ENCODE measurements at regions not wholly inside any gene's neighbourhood (a gene's known extent, or its start where the extent isn't known, plus 50 kb on each side); places are given as distances from the start of the nearest gene placed in this dataset.

DNA sequence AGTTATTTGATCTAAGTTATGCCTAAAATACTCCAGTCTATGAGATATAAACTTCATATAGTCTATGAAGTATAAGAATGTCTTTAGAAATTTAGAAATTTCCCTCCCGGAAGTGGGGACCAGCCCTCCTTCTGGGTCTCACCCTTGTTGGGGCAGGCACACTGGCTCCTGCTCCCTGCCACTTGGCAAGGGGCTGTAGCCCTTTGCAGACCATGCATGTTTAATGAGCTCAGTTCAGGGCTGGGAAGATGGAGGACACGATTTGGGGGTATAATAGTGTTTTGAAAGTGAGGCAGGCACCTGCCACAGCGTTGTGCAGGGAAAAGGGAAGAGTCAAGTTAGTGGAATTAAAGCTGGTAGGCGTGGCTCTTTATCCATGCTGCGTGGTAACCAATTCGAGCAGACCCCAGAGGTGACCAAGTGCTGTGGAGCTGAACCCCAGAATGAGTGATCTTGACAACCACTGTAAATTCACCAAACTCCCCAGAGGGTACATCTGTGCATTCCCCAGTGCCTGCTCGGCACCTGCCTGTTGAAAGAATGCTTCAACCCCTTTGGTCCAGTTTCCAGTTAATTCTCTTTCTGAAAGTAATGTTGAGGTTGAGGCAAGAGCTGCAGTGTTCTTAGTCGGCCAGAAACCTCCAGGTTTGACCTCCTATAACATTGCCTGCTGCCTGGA lies 79.6 kb downstream of the DOP1B start:
- TF ChIP-seq POLR2A (IDR thresholded peaks at IDR 0.05) (no peak), POLR2AphosphoS5 (IDR thresholded peaks at IDR 0.05; ENCODE audit: insufficient read depth in 1 of 2, low read depth in 1 of 2) (no peak)
- TF ChIP-seq, protein P1, sequence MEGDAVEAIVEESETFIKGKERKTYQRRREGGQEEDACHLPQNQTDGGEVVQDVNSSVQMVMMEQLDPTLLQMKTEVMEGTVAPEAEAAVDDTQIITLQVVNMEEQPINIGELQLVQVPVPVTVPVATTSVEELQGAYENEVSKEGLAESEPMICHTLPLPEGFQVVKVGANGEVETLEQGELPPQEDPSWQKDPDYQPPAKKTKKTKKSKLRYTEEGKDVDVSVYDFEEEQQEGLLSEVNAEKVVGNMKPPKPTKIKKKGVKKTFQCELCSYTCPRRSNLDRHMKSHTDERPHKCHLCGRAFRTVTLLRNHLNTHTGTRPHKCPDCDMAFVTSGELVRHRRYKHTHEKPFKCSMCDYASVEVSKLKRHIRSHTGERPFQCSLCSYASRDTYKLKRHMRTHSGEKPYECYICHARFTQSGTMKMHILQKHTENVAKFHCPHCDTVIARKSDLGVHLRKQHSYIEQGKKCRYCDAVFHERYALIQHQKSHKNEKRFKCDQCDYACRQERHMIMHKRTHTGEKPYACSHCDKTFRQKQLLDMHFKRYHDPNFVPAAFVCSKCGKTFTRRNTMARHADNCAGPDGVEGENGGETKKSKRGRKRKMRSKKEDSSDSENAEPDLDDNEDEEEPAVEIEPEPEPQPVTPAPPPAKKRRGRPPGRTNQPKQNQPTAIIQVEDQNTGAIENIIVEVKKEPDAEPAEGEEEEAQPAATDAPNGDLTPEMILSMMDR (IDR thresholded peaks at IDR 0.05), result no peak
